A172 (cell line): ENCODE measurements at regions not wholly inside any gene's neighbourhood (a gene's known extent, or its start where the extent isn't known, plus 50 kb on each side); places are given as distances from the start of the nearest gene placed in this dataset.
"Not testable (repeated sequence)": the region's sequence is repeated elsewhere in the genome, so short reads cannot be mapped to it uniquely, and the experiment has no call there.

Experiments used
- DNase-seq: peaks from one replicate; pipeline ENCODE4 v3.0.0-alpha.2; 2015; ENCODE audit warnings: low spot score

GRCh38 chr4:155591738-155592143 lies 74.9 kb upstream of the GUCY1A1 start:
- no peak for DNase-seq

DNA sequence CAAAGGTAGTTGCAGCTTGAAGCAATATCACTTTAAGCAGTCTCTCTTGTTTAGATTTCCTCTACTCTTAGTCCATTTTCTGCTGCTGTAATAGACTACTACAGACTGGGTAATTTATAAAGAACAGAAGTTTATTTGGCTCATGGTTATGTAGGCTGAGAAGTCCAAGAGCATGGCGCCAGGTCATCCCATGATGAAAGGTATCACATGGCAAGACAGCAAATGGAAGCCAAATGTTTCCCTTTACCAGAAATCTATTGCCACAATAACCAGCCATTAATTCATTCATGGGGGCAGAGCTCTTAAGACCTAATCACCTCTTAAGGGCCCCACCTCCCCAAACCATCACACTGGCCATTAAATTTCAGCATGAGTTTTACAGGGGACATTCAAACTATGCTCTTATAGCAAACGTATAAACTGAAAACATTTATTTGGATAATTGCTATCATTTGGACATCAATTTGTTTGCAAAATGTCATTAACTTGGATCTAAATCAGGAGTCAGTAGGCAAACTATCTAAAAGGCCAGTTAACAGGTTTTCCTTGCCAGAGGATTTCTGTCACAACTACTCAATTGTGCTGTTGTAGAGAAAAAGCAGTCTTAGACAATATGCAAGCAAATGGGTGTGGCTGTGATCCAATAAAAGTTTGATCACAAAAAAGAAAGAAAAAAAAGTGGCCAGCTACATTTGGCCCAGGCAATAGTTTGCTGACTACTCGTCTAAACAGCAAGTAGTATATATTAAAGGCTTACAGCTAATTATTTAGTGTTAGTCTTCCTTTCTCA lies 75.7 kb upstream of the GUCY1A1 start:
- no peak for DNase-seq

GRCh38 chr4:155588437-155588836 lies 78.2 kb upstream of the GUCY1A1 start:
- DNase-seq, result no peak

GRCh38 chr4:155587766-155588165 lies 78.9 kb upstream of the GUCY1A1 start:
- no peak for DNase-seq

- peak; percentile 41 for DNase-seq
Observed at GRCh38 chr4:155582971-155583437, 83.6 kb upstream of the GUCY1A1 start.

DNA sequence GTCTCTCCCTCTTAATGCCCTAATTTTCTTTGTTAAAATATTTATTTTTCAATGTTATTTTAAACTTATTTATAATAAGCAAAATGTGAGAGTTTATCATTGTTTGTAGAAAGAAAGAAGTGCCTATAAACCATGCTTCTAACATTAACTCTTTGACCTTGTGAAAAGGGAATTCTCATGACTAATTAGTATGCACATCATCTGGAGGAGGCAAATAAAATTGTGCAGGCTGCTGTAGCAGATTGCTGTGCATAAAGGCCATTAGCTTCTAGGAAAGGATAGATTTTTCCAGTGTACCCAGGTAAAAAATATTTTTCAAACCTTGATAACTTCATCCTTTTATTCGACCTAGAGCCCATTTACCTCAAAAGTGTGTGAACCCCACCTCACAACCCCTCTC lies 84.6 kb upstream of the GUCY1A1 start:
- no peak for DNase-seq

GRCh38 chr4:155578726-155579370 lies 87.8 kb upstream of the GUCY1A1 start:
- peak; percentile 79 for DNase-seq

GRCh38 chr4:155578219-155578618 lies 88.4 kb upstream of the GUCY1A1 start:
- peak; percentile 20 for DNase-seq

DNA sequence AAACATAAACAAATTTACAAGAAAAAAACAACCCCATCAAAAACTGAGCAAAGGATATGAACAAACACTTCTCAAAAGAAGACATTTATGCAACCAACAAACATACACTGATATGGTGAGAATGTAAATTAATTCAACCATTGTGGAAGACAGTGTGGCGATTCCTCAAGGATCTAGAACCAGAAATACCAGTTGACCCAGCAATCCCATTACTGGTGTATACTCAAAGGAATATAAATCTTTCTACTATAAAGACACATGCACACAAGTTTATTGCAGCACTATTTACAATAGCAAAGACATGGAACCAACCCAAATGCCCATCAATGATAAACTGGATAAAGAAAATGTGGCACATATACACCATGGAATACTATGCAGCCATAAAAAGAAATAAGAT lies 92.3 kb upstream of the GUCY1A1 start:
- not testable (repeated sequence) for DNase-seq

- DNase-seq, result no peak
Observed at GRCh38 chr4:155573126-155573525, 93.5 kb upstream of the GUCY1A1 start.

GRCh38 chr4:155572106-155572703 lies 94.4 kb upstream of the GUCY1A1 start:
- no peak for DNase-seq

- no peak for DNase-seq
Observed at GRCh38 chr4:155571184-155571944, 95.3 kb upstream of the GUCY1A1 start.

- DNase-seq, result no peak
Observed at GRCh38 chr4:155570661-155571060, 96.0 kb upstream of the GUCY1A1 start.

- peak; percentile 55 for DNase-seq
Observed at GRCh38 chr4:155569960-155570515, 96.6 kb upstream of the GUCY1A1 start.

GRCh38 chr4:155569471-155569870 lies 97.2 kb upstream of the GUCY1A1 start:
- no peak for DNase-seq

GRCh38 chr4:155568641-155569220 lies 97.9 kb upstream of the GUCY1A1 start:
- no peak for DNase-seq

DNA sequence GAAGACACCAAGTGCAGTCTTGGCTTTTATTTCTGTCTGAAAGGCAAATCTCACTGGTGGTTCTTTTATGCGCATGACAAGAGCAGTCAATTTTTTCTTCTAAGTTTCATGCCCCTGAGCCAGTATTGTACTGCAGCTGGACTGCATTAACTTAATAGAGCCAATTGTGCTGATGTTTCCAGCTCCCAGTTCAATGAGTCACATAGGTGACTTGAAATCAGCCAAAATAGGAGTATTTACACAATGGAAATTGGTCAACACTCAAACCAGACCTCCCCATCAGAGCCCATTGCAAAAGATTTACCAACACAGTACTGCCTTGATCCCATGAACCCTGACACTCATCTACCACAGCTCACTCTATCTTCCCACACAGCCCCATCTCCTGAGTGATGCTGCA lies 100.3 kb upstream of the GUCY1A1 start:
- no peak for DNase-seq

- DNase-seq, result no peak
Observed at GRCh38 chr4:155565776-155566175, 100.9 kb upstream of the GUCY1A1 start.

GRCh38 chr4:155565330-155565729 lies 101.3 kb upstream of the GUCY1A1 start:
- DNase-seq, result no peak

GRCh38 chr4:155564880-155565279 lies 101.8 kb upstream of the GUCY1A1 start:
- DNase-seq, result no peak

DNA sequence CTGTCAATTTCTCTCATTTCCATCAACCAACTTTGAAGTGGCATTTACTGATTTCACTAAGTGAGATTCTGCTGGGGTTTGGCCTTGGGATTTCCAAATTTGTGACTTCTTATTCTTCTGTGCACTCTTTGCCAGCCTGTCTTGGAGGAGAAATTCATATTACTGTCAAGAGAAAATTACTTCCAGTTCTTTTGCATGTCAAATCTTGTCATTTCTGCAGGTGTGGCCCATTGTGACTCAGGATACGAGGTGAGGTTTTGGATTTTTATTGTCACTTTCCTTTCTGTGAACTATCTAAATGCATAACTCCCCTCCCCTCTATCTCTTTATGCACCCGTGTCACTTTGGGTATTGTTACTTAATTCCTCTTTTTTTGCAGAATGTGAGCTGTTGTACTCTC lies 102.6 kb upstream of the GUCY1A1 start:
- DNase-seq, result no peak
